Uterus (tissue), 2 donors: ENCODE measurements at regions not wholly inside any gene's neighbourhood (a gene's known extent, or its start where the extent isn't known, plus 50 kb on each side); places are given as distances from the start of the nearest gene placed in this dataset.

Experiments used
- POLR2A ChIP-seq, 2 donors: fragments of 450-650 bp; IDR thresholded peaks; one replicate each; pipeline ENCODE4 v1.6.1; 2016; ENCODE audit warnings: antibody characterized with exemption in 2 of 2, mild to moderate bottlenecking in 1 of 2, moderate library complexity in 1 of 2
- TF ChIP-seq, protein P1 (sequence below), 4 experiments: fragments of 200-600 bp in 2 of 4; fragments of 450-650 bp in 2 of 4; sonication (generic) in 2 of 4; IDR thresholded peaks; one replicate each; pipeline ENCODE4 v1.5.1; 2016 to 2019; ENCODE audit warnings: antibody characterized with exemption in 4 of 4, mild to moderate bottlenecking in 2 of 4, moderate library complexity in 1 of 4

DNA sequence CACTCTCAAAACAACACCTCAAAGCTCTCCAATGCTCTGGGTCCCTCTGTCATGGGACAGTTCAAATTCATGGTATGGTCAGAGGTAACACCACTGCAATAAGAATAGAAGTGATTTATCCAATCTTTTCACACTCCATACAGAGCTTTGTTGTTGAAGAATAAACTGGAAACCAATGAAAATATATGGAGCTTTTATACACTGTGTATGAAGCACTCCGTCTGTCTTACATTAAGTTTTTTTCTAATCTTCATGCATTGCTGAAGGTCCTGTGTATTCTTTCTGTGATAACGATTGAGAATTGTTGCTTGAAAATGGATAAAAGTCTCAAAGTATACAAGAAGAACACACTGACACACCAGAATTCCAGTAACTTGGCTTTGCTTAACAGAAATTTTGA, 603.7 kb upstream of the LUZP2 start:
- TF ChIP-seq POLR2A (IDR thresholded peaks at IDR 0.05), result no peak
- TF ChIP-seq, protein P1, sequence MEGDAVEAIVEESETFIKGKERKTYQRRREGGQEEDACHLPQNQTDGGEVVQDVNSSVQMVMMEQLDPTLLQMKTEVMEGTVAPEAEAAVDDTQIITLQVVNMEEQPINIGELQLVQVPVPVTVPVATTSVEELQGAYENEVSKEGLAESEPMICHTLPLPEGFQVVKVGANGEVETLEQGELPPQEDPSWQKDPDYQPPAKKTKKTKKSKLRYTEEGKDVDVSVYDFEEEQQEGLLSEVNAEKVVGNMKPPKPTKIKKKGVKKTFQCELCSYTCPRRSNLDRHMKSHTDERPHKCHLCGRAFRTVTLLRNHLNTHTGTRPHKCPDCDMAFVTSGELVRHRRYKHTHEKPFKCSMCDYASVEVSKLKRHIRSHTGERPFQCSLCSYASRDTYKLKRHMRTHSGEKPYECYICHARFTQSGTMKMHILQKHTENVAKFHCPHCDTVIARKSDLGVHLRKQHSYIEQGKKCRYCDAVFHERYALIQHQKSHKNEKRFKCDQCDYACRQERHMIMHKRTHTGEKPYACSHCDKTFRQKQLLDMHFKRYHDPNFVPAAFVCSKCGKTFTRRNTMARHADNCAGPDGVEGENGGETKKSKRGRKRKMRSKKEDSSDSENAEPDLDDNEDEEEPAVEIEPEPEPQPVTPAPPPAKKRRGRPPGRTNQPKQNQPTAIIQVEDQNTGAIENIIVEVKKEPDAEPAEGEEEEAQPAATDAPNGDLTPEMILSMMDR (IDR thresholded peaks at IDR 0.05), result no peak
